GM18858 (cell line): ENCODE measurements at regions not wholly inside any gene's neighbourhood (a gene's known extent, or its start where the extent isn't known, plus 50 kb on each side); places are given as distances from the start of the nearest gene placed in this dataset.
"Not testable (repeated sequence)": the region's sequence is repeated elsewhere in the genome, so short reads cannot be mapped to it uniquely, and the experiment has no call there.

Experiments used
- ATAC-seq: cut with Tn5 transposase; IDR thresholded peaks from one replicate; pipeline ENCODE4 v1.9.1; 2021; ENCODE audit not compliant: unreplicated experiment

DNA sequence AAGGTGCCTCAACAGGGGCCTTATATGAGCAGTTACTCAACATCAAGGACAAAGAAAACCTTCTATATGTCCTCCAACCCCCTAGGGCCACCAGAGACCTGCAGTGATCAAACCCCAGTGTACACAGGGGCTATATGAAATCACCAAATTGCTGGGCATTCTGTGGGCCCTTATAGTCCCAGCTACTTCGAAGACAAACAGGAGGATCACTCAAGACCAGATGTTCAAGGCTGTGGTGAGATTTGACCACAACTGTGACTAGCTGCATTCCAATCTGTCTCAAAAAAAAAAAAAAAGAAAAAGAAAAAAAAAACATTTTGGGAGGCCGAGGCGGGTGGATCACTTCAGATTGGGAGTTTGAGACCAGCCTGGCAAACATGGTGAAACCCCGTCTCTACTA is 51.0 kb upstream of the PRB2 start:
- ATAC-seq = no peak

GRCh38 chr12:11457996-11458645 is 62.8 kb upstream of the PRB2 start:
- no peak for ATAC-seq

DNA sequence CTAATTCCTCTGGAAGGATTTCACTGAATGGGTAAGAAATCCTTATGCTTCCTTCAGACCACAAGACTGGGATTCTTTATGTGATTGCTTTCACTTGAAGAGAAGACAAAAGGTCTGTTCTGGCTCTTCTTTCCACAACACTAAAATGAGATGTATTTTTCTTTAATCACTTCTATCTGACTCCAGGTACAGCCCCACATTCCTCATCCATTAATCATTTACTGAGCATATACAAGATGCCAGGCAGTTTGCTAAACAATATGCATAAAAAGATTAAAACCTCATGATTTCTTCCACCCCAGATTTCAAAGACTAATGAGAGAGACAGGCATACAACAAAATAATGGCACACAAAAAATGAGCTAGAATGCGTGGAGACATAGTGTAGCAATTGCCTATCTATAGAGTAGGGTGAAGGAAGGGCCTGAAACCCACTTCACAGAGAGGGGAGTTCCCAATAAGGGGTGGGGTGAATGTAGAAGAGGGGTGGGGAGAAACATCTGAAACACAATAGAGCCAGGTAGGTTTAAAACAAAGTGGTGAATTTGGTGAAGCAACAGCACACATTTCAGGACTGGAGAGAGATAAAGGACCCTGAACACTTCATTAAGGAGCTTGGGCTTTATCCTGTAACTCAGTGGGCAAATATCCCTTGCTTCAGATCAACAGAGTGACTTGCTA is 65.1 kb upstream of the PRB2 start:
- ATAC-seq = no peak

GRCh38 chr12:11461433-11461832 is 66.1 kb upstream of the PRB2 start:
- no peak for ATAC-seq

DNA sequence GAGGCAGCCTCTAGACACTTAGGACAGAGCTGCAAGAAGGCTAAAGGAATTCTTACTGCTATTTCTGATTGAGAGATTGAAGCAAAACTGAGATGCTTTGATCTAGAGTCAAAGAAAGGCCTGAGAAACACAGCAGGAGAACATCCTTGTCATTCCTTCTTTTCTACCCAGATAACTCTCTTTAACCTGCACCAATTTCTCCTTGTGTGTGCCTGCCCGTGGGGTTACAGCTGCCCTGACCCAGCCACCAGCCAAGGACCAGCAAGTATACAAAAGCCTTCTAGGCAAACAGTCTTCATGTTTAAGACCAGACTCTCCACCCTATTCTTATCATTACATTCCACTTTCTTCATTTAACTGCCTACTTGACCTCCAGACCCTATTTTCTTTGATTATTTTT is 81.7 kb upstream of the PRB2 start:
- ATAC-seq = no peak

- ATAC-seq = no peak
These were observed 87.6 kb upstream of the PRB2 start for GRCh38 chr12:11482955-11483354.

GRCh38 chr12:11486623-11487444 is 91.5 kb upstream of the PRB2 start:
- peak; percentile 83 for ATAC-seq

DNA sequence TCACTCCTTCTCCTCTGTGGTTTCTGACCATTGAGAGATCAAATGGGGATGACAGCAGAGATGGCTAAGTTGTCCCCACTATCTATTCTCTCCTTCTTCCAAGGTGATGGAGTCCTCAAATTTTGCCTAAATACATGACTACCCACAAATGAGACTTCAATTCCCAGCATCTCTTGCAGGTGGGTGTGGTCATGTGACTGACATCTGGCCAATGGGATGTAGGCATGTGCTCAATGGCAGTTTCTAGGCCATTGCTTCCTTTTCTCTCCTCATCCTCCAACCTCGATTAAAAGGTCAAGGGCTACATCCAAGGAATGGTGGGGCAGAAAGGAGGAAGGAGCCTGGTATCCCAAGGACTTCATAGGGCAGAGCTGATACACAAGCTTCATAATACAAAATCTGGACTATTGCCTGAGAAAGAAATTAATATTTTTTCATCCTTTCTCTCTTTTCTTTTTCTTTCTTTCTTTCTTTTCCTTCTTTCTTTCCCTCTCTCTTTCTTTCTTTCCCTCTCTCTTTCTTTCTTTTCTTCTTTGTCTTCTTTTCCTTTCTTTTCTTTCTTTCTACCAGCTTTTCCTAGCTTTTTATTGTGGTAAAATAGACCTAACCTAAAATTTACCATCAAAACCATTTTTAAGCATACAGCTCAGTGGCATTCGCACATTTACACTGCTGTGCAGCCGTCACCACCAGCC is 100.9 kb upstream of the PRB2 start:
- no peak for ATAC-seq

DNA sequence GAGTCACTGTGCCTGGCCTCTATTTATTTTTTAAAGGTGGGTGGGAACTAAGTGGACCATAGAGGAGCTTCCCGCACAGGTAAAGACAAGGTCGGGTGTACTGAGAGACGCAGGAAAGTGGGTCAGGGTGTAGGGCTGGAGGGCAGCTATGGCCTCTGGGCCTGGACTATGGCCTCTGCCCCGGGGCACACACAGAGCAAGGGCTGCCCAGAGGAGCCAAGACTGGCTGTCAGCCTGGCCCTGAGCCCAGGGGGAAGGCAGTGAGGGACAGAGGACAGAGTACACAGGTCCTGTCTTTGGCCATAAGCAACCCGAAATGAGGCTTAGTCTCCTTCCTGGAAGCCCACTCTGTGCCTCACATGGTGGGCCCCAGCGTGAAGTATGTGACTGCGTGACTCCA is 102.1 kb upstream of the PRB2 start:
- ATAC-seq = no peak

- ATAC-seq = peak; percentile 96
These were observed 102.6 kb upstream of the PRB2 start for GRCh38 chr12:11497995-11498394.

DNA sequence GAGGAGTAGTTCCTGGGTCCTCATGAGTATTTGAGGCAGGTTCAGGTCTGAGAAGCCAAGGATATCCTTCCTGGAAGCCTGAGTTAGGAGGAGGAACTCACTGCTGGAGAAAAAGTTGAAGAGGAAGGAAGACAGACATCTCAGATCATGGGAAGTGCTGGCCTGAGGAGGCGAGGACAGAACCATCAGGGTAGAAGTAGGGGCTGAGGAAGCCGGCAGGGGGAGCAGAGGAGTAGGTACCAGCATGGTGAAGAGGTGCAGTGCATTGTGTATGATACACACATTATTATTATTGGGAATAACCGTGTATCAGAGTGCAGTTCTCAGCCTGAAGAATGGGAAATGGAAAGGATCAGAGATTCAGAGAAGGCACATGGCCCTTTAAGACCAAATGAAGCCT is 103.2 kb upstream of the PRB2 start:
- not testable (repeated sequence) for ATAC-seq

- no peak for ATAC-seq
These were observed 104.4 kb upstream of the PRB2 start for GRCh38 chr12:11499806-11500187.

DNA sequence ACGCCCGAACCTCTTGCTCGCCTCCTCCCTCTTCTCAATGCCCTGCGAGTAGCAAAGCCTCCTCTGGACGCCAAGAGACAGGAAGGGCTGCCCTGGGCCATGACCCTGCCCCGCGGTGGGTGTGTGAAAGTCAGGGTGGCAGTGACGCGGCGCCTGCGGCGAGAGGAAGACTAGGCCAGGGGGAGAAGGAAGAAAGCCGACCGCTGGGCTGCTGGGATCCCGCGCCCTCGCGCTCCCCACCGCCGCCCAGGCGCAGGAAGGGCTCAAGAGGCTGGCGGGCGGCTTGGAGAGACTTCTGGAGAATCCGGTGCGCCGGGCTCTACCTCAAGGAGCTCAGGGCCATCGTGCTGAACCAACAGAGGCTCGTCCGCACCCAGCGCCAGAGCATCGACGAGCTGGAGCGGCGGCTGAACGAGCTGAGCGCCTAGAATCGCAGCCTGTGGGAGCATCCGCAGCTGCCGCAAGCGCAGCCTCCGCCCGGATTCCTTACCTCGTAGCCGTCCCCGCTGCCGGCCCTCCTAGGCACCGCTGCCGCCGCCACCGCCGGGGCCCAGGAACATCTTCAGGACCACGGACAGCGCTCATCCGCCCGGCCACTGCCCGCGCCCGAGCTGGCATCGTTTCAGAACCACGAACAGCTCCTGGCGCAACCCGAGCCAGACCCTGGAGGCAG is 105.0 kb upstream of the PRB2 start:
- ATAC-seq = no peak

DNA sequence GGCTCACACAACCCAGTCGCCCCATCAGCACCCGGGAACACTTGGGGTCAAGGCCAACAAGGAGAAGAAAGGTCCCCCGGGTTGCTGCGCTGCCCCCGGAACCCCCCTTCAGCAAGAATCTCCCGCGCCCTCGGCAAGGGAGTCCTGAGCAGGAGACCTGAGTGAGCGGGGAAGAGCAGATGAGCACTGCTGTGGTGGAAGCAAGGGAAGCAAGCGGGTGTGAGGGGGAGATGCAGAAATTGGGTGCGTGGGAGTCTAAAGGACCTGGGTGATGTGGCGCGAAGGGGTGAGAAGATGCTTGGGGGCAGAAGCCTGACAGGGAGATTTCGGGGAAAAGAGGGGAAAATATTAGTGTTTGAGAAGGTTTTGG is 105.5 kb upstream of the PRB2 start:
- ATAC-seq = no peak

DNA sequence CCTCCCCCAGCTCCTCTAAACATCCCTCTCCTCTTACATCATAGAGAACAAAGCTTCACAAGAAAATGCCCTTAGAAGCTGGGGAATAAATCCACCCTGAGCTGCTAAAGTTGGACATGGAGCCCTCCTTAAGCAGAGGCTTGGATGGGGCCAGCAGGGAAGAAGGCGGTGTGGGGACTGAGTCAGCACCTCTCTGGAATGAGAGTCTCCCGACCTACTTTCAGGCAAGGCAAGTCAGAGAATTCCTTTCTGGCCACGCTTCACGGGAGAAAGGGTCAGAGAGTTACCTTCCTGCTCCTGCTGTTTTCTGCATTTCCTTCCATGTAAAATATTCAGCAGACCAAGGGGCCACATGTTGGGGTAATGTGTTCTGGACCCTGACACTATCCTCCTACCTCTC is 113.3 kb upstream of the PRB2 start:
- ATAC-seq = no peak

DNA sequence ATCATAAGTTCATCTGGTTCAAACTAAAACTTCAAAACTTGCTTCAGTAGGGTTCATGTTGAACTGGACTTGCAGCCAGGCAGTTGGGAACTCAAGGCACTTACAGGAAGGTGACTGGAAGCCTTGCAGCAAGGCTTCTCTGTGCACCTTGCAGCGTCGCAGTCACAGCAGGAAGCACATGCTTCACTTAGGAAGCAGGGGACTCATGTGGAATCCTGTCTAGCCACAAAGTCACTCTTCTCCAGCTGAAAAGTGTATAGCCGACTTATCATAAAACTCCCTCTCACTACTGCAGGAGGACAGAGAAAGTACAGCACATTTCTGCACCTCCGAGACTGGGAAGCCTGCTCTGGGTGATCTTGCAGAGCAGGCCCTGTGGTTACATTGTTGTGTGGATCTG is 114.0 kb upstream of the PRB2 start:
- no peak for ATAC-seq

GRCh38 chr12:11510671-11511070 is 115.3 kb upstream of the PRB2 start:
- ATAC-seq = no peak

GRCh38 chr12:11513288-11513687 is 117.9 kb upstream of the PRB2 start:
- ATAC-seq = no peak

- no peak for ATAC-seq
These were observed 121.7 kb upstream of the PRB2 start for GRCh38 chr12:11517080-11517479.

DNA sequence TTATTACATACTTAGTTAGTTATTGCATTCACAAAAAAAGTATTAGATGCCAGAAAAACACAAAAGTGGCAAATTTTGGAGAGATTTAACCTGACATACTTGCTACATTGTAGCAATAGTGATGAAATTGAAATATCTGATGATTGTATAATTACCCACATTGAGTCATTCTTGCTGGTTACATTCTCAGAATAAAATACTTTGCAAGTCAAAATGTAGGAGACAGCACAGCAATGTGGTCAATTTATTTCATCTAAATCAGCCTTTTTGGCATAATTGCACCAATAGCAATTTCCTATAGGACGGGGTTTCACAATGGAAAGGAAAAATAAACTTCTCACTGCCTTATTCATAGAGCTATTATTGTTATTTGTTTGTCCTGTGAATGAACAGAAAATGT is 125.0 kb upstream of the ETV6 start:
- no peak for ATAC-seq

- ATAC-seq = no peak
These were observed 115.4 kb upstream of the ETV6 start for GRCh38 chr12:11534064-11534463.
